Stimulated activated CD8-positive, alpha-beta memory T cell treated with anti-CD3 and anti-CD28 coated beads, Interleukin-7, amount 100 ng/mL, for 48 hours (primary cell): ENCODE measurements at regions not wholly inside any gene's neighbourhood (a gene's known extent, or its start where the extent isn't known, plus 50 kb on each side); places are given as distances from the start of the nearest gene placed in this dataset.

Experiments used
- DNase-seq, 2 donors: peaks; one replicate each; pipeline ENCODE4 v3.0.0-alpha.2; 2020; ENCODE audit warnings: low read depth in 1 of 2; ENCODE audit errors: extremely low read depth in 1 of 2

DNA sequence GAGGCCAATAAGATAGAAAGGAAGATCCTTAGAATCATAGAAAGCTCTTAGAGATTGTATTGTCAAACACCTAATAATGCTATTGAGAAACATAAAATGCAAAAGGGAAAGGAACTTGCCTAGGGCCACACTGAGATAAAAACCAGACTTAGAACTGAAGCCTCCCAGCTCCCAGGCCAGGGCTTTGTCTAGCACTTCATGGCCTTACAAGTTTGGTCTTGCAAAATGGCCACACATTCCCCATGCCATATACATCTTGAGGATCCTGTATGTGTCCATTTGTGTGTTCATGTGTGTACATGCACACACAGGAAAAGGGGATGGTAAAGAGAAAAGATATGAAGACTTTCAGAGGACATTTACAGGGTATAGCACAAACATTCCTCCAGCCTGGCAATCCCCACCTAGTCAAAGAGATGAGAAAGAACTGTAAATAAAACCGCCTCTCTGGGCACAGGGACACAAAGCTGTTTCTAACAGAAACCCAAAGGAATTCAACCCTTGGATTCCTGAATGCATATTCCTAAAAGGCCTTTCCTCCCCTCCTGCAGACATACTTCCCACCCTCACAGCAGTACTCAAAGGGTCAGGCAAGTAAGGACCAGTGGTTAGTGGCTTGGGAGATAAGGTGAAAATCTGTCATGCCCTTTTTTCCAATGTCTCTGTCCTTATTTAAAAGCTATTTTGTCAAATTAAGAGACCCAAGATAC, 99.7 kb upstream of the KLHL29 start:
- DNase-seq: no peak

DNA sequence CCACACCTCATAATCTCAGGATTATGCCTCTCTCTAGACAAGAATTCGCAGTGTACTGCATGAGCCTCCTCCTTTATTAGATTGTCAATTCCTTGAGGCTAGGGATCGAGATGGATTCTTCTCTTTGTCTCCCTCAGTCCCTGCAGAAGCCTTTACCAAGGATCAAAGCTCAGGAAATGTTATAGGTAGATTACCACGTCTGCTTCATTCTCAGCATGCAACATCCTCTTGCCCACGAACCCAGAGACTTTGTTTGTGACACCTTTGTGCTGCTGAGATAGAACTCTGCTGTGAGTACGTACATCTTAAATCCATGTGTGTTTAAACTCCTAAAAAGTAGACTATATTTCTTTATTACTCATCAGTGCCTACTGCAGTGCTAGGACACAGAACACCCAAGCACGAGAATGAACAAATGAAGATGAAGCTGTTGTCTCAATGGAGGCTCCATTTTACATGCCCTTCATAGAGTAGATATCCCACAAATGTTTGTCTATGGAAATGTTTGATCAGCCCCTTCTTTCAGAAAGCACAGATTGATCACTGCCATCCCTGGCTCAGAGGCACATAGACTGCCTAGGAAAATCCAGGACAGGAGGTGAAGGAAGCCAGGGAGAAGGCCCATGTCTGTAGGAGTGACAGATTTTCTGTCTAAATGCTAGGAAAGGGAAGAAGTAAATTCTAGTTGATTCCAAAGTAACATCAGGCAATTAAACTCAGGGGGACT, 98.8 kb upstream of the KLHL29 start:
- no peak for DNase-seq

DNA sequence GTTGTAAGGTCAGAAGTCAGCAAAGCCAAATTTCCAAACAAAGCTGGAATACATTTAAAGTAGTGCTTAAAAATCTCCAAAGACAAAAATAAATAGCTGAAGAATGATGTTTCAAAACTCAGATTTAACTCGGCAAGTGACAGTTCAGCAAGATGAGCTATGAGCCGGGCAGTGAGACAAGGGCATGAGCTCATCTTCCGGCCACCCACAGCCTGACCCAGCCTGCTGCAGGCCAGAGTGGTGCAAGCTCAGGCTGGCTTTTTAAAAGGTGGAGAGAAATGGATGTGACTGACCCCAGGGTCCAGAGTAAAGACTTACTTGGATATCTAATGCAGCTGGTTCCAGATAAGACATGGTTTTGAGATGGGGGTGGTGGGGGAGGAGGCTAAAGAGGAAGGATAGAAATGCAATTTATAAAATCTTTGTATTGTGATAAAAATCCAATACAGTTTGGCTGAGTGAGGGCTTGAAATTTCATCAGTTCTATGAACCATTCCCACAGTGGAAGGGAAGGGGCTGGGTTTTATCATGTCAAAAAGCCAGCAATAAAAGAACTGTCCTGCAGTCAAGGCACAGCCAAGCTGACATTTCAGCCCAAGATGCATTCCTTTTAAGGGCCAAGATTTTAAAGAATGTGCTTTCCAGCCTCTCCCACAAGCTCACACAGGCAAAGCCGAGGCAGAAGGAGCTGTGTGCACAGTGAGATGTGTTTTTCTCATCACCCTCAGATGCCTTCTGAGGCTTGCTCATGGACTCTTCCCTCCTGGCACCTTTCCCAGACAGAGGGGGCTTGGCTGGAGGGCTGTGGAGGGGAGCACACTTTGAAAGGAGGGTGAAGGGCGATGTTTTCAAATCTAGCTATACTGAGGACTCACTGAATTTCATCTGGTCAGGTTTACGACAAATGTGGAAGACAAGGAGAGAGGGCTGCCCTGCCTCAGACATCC, 97.9 kb upstream of the KLHL29 start:
- no peak for DNase-seq

DNA sequence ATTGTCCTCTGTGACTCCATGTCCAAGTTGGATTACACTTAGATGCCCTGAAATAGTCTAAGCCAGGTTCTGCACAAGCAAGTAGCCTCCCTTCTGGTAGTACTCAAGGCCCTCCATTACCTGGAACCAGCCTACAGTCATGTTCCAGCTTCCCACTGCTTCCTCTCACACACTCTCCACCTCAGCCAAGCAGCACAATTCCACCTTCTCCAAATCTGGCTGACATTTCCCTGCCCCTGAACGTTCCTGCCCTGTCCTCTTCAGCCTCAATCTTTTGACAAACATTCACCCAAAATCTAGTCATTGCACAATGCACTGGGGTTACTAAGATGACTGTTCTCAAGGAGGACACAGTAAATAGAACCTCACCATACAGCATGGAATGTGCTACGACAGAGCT, 95.3 kb upstream of the KLHL29 start:
- no peak for DNase-seq

DNA sequence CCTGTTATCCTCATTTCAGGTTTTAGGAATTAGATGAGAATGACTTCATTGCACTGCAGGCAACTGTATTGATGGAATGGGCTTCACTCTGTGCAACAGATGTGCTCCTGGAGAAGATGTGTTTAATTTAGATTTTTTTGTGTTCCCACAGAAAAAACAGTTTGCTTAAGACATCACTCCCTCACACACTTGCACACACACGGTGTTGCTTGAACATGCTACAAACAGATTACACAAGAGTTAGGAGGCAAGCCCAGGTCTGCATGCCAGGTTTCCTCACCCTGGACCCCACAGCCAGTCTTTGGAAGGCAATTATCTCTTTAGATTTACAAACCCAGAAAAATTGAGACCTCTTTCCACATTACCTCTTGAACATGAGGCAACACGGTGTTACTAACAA, 93.7 kb upstream of the KLHL29 start:
- DNase-seq: no peak

DNA sequence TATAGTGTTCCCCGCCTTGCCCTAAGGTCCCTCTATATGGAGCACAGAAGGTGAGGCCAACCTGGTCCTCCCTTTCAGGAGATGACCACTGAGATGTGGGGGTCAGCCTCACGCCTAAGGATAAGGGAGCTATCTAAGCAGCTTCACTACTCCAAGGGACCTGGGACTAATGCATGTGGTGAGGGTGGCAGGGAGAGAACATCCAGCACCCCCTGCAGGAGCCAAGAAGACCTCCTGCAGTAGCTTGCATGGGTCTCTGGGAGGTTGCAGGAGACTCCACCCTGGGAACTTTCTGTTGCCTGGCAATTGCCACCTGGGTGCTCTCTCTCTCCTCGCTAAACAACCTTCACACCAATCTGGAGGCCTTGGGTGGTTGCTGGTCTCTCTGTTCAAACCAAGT, 93.0 kb upstream of the KLHL29 start:
- no peak for DNase-seq

DNA sequence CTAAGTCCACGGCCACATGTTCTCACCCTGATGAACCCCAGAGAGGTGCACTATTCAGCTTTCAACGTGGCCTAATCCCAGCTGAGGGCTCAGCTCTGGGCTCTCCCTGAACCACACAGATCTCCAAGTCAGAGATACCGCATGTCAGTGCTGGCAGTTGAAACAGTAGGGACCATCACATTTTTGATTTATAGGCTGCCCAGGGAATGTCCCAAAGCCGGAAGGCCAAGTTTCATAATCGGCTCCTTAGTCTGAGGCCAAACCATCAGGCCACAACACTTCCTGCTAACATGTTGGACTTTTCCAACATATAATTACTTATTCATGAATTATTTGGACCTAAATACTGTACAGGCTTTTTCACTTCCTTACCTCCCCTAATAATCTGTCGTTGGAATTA, 91.9 kb upstream of the KLHL29 start:
- DNase-seq: no peak

DNA sequence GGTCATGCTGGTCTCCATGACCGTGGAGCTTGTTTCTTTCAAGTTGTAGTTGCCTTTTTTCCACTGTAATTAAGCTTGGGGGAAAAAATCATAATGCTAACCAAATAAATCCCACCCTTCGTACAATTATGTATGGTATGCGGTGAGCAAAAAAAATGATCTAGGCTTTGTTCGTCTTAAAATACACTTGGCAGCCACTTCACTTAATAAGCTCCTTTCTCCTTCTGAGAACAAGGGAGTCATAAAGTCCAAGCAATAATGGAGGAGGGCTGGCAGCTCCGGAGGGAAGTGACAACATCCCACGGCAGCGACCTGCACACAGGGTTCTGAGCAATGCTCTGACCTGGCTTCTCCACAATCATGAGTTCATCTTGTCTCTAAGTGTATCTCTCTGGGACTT, 91.2 kb upstream of the KLHL29 start:
- no peak for DNase-seq

DNA sequence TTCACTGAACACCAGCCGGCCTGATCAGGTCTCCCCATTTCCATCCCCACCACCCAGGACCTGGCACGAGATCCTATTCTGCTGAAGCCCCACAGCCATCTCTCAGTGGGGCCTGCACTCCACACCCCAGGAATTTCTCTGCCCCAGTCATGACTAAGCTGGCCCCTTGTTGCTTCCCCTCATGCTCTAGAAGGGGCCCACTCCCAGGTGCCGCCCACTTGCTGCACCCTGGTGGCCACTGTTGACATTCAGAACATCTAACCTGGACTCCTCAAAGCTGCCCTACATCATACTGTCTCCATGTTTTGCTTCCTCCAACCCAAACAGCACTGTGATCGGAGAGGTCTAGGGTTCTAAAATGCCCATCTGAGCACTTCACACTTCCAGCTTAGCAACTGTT, 90.7 kb upstream of the KLHL29 start:
- DNase-seq: no peak

DNA sequence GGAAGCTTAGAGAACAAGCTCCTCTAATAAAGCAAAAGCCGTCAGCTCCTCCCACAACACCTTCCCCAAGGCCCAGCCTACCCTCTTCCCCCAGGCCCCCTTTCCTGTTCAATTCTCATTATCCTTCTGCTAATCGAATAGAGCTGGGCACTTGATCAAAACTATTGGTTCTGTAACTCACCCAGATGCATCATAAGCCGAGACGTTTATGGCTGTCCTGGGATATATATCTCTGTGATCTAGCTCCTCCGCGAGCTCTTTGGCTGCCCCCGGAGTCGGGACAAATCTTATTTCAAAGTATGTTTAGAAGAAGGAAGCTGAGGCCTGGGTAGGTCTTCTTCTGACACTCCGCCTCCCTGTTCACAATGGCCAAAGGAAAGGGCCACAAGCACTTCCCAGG, 88.3 kb upstream of the KLHL29 start:
- DNase-seq: no peak

DNA sequence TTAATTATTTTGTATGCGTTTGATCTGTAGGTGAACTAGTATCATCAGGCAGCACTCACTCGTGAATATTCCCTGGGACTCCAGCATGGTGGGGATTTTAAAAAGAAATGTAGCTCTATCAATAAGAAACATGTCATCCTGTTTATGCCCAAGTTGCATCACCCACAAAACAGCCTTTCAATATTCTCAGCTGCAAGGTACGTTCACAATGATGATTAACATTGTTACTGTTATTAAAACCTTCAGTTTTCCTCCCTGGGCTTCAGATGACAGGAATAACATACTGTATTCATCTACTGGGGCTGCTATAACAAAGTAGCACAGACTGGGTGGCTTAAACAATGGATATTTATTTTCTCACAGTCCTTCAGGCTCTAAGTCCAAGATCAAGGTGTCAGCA, 87.9 kb upstream of the KLHL29 start:
- no peak for DNase-seq

DNA sequence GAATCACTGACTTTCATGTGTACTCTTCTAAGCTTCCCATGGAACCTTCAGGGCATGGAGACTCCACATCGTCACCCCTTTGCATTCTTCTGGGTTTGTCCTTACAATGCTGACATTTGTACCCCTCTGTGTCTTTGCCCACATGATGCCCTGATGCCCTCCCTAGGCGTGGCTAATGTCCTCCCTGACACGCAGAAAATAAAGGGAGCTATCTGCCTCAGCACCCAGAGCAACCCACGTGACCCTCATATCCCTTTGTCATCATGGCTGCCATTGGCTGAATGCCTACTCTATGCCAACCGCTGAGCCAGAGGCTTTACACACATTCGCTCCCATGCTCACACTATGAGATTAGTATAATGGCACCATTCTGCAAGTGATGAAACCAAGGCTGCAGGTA, 86.4 kb upstream of the KLHL29 start:
- DNase-seq: no peak

DNA sequence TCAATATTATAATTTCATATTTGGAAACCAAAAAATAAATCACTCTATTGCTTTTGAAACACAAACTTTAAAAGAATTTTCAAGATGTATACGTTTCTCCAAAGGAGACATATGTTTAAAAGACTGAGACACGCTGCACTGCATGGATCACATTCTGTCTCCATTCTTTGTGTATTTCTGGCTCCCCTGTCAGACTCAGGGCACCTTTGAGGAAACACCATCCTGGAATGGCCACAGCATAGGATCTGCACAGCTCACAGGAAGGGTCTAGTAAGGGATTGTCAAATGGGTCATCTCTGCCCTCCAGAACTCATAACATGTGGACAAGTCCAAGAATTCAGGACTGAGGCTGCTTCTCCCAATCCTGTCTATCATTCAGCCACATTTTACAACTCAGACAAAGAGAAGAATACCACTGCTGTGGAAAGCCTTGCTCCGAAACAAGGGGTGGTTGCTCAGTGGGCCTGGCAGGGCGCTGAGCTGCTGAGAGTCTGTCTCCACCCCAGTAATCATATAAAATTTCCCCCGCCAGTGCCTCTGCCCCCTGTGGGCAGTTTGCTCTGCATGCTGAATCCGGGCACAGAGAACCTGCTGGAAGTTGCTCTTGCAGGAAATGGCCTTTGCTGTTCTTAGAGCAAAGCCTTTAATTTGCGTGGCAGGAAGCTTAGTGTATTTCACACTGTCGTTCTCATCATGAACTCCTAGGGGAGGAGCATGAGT, 85.3 kb upstream of the KLHL29 start:
- no peak for DNase-seq

DNA sequence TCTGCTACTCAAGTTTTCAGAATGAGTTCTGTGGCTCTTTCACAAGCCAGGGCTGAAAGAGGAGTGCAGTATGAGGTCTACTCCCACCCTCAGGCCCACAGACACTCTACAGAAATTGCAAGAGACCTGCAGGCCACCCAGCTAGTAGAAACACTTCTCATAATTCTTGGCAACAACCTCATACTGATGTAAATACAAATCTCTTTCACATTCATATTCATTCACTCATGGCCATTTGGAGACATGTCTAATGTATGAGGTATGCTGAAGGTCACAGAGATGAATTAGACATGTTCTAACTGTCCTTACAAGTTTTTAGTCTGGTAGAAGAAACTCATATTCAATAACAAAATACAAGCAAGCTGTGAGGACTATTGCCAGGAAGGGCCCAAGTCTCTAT, 83.8 kb upstream of the KLHL29 start:
- no peak for DNase-seq

DNA sequence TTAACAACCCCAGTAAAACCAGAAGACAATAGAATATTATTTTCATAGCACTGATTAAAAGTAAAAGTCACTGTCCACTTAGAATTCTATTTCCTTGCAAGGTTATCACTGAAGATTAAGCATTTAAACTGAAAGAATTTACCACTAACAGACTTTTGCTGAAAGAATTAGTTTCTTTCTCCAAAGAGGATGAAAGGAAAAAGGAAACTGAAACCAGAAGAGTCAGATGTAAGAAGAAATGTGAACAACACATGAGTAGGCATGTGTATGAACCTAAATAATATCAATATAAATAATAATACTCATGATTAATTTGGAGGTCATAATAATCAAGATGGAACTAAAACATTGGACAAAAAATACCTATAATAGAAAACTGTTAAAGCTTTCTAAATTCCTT, 82.4 kb upstream of the KLHL29 start:
- DNase-seq: no peak

DNA sequence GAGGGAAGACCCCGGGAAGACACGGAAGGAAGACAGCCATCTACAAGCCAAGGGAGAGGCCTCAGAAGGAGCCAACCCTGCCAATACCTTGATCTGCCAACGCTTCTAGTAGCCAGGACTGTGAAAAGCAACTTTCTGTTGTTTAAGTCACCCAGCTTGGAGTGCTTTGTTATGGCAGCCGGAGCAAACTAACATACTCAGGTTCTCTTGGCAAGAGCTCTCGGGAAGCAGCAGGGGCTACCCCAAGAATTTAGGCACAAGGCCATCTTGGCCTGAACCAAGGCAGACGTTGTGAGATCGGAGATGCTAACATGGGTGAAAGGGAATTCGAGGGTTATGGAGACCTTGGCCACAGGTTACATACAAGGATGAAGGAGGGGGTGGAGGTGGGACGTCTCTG, 78.6 kb upstream of the KLHL29 start:
- DNase-seq: no peak

DNA sequence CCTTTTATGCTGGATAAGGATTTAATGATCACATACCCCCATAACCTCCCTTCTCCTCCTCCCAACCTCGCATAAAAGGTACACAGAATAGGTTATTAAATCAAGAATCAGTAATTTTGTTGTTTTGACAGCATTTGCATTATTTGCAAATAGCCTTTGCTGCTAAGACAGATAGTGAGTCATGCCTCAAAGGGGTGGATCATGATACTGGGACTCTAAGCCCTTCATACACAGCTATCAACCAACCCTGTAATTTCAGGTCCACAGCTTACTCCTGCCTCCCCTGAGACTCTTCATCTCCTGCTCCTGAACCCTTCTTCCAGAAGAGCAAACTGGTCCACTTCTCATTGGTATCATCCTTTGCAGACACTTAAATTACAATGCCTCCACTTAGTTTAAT, 73.8 kb upstream of the KLHL29 start:
- DNase-seq: no peak

DNA sequence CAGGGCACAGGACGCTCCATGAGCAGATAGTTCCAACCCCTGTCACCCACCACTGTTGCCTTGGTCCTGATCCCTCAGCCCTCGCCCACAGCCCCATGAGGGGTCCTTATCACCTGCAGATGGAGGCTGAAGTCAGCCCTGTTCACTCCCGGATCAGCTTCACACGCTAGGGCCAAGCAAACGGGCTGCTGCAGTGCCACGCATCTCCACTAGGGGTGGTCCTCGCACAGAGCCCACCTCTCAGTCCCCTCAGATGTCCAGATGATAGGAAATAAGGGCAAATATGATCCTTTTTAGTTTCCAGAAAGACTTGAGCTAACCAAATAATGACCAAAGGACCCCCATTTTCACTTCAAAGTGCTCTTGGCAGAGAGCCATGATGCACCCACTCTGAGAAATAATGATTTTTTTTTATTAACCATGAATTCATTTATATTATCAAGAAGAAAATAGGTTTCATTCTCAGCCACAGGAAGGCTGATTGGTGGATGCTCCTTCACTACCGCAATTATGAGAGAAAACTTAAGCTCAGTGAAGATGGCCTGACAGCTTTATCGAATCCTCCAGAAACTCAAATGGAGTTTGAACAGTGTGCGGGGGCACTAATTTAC, 71.9 kb upstream of the KLHL29 start:
- peak; percentile 3 to 7 for DNase-seq

DNA sequence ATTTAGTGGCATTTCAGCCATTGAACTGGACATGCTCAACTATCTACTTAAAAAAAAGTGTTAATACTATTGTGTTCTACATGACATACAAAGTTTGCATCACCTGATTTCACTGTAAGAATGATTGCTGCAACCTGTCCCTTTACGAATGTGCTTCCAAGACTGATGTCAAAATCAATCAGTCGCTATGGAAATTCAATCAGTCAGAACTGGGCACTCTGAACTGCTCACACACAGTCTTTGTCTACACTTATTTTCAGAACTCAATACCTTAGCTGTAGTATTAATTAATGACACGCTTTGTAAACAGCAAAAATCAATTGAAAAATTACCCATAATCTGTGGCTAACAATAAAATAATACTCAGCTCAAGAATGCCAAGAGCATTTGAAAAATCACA, 70.3 kb upstream of the KLHL29 start:
- DNase-seq: no peak

DNA sequence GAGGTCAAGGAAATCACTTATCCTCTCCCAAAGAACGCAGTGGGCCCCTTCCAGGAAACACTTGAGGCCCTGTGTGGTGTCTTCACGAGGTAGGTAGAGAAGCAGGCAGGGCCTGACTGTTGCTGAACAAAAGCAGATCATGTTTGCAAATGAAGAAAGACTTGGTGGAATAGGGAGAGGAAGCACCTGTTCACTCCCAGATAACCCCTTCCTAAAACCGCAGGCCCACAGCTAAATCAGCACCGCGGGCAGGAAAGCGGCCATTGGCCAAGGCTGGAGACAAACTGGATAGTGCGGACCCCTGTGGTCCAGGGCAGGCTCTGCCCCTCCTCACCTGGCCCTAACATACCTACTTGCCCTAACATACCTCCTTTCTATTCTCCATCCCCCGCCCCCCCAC, 64.9 kb upstream of the KLHL29 start:
- DNase-seq: no peak

DNA sequence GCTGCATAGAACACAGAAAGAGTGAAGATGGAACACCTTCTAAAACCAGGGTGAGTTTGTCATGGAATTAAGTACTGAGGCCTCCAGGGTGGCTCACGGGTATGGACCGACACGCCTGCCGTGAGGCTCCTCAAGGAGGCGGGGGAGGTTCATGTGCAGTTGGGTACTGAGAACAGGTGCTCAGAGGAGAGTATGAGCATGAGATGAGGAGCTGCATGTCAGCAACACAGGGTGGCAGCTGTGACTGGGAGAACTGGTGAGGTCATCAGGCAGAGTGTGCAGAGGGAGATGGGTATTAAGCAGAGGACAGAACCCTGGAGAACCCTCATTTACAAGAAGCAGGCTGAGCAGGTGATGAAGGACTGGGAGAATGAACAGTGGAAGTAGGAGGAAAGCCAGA, 63.2 kb upstream of the KLHL29 start:
- no peak for DNase-seq
